Breast epithelium (tissue), 3 donors: ENCODE measurements at regions not wholly inside any gene's neighbourhood (a gene's known extent, or its start where the extent isn't known, plus 50 kb on each side); places are given as distances from the start of the nearest gene placed in this dataset.

Experiments
- CTCF ChIP-seq, 3 donors: fragments of 450-650 bp; IDR thresholded peaks; one replicate each; pipeline ENCODE4 v1.5.1; 2016 to 2017; ENCODE audit warnings: antibody characterized with exemption in 3 of 3, mild to moderate bottlenecking in 3 of 3, moderate library complexity in 3 of 3
- POLR2A ChIP-seq: fragments of 450-650 bp; IDR thresholded peaks from one replicate; pipeline ENCODE4 v1.6.1; 2016; ENCODE audit warnings: antibody characterized with exemption, mild to moderate bottlenecking, moderate library complexity

GRCh38 chr12:46473634-46474329 is 101.2 kb upstream of the SLC38A2 start:
- TF ChIP-seq CTCF (IDR thresholded peaks at IDR 0.05), result no peak
- no peak for TF ChIP-seq POLR2A
